Right lobe of liver (tissue), 4 donors: ENCODE measurements at regions not wholly inside any gene's neighbourhood (a gene's known extent, or its start where the extent isn't known, plus 50 kb on each side); places are given as distances from the start of the nearest gene placed in this dataset.

Source experiments
- POLR2A ChIP-seq: fragments of 450-650 bp; IDR thresholded peaks from one replicate; pipeline ENCODE4 v1.6.1; 2017; ENCODE audit warnings: antibody characterized with exemption, mild to moderate bottlenecking
- TF ChIP-seq, protein P1 (sequence below), 4 donors: fragments of 200-600 bp in 3 of 4; fragments of 450-650 bp in 1 of 4; IDR thresholded peaks; one replicate each; pipeline versions ENCODE4 v1.5.1 to v1.8.0; 2016 to 2022; ENCODE audit warnings: antibody characterized with exemption in 4 of 4, mild to moderate bottlenecking in 2 of 4
- donor health status: DM: no; HTN: no; CAD: no.
- donor health status: DM: no; HTN: no; CAD: no.
- donor health status: DM: no; HTN: yes; CAD: no.

DNA sequence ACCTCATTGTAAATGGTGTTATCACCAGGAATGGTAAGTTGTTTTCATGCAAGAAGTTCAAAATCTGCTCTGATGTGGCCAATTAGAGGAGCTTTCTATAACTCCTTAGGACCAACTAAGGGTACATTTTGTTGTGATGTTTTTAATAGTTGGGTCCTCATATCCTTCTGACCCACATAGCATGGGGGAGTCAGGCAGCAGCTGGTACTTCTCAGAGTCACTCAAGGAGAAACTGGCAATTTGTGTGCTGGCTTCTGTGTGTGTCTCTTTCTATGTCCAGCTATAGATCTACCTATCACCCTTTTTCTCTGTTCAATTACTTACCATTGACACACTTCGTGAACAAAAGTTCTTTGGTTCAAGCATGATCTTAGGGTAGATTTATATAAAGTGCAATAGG is 194.3 kb upstream of the TENM3 start:
- TF ChIP-seq, protein P1, sequence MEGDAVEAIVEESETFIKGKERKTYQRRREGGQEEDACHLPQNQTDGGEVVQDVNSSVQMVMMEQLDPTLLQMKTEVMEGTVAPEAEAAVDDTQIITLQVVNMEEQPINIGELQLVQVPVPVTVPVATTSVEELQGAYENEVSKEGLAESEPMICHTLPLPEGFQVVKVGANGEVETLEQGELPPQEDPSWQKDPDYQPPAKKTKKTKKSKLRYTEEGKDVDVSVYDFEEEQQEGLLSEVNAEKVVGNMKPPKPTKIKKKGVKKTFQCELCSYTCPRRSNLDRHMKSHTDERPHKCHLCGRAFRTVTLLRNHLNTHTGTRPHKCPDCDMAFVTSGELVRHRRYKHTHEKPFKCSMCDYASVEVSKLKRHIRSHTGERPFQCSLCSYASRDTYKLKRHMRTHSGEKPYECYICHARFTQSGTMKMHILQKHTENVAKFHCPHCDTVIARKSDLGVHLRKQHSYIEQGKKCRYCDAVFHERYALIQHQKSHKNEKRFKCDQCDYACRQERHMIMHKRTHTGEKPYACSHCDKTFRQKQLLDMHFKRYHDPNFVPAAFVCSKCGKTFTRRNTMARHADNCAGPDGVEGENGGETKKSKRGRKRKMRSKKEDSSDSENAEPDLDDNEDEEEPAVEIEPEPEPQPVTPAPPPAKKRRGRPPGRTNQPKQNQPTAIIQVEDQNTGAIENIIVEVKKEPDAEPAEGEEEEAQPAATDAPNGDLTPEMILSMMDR (IDR thresholded peaks at IDR 0.05): no peak
- no peak for TF ChIP-seq POLR2A
